ENCODE measurements at regions not wholly inside any gene's neighbourhood (a gene's known extent, or its start where the extent isn't known, plus 50 kb on each side); places are given as distances from the start of the nearest gene placed in this dataset.

- TF ChIP-seq GATA3 (IDR thresholded peaks at IDR 0.05; ENCODE audit: low read depth, low read length): no peak
- no peak for TF ChIP-seq GATA2 (IDR thresholded peaks at IDR 0.05; ENCODE audit: low read depth, low read length)
These were observed 65.8 kb upstream of the LINGO1 start for GRCh38 chr15:77698481-77698880.

- no peak for TF ChIP-seq GATA3 (IDR thresholded peaks at IDR 0.05; ENCODE audit: low read depth, low read length)
- TF ChIP-seq GATA2 (IDR thresholded peaks at IDR 0.05; ENCODE audit: low read depth, low read length): no peak
These were observed 65.2 kb upstream of the LINGO1 start for GRCh38 chr15:77697893-77698292.

GRCh38 chr15:77696871-77697270, 64.2 kb upstream of the LINGO1 start:
- TF ChIP-seq GATA3 (IDR thresholded peaks at IDR 0.05; ENCODE audit: low read depth, low read length) (no peak), GATA2 (IDR thresholded peaks at IDR 0.05; ENCODE audit: low read depth, low read length) (no peak)

GRCh38 chr15:77695961-77696582, 63.4 kb upstream of the LINGO1 start:
- TF ChIP-seq GATA2 (IDR thresholded peaks at IDR 0.05; ENCODE audit: low read depth, low read length): no peak
- TF ChIP-seq GATA3 (IDR thresholded peaks at IDR 0.05; ENCODE audit: low read depth, low read length): no peak

GRCh38 chr15:77695548-77695947, 62.8 kb upstream of the LINGO1 start:
- TF ChIP-seq GATA2 (IDR thresholded peaks at IDR 0.05; ENCODE audit: low read depth, low read length) (no peak), GATA3 (IDR thresholded peaks at IDR 0.05; ENCODE audit: low read depth, low read length) (no peak)

- TF ChIP-seq GATA3 (IDR thresholded peaks at IDR 0.05; ENCODE audit: low read depth, low read length): no peak
- no peak for TF ChIP-seq GATA2 (IDR thresholded peaks at IDR 0.05; ENCODE audit: low read depth, low read length)
These were observed 60.9 kb upstream of the LINGO1 start for GRCh38 chr15:77693576-77693975.

- no peak for TF ChIP-seq GATA3 (IDR thresholded peaks at IDR 0.05; ENCODE audit: low read depth, low read length)
- no peak for TF ChIP-seq GATA2 (IDR thresholded peaks at IDR 0.05; ENCODE audit: low read depth, low read length)
These were observed 59.9 kb upstream of the LINGO1 start for GRCh38 chr15:77692614-77693013.

GRCh38 chr15:77691607-77692006, 58.9 kb upstream of the LINGO1 start:
- TF ChIP-seq GATA2 (IDR thresholded peaks at IDR 0.05; ENCODE audit: low read depth, low read length) (no peak), GATA3 (IDR thresholded peaks at IDR 0.05; ENCODE audit: low read depth, low read length) (no peak)

- TF ChIP-seq GATA3 (IDR thresholded peaks at IDR 0.05; ENCODE audit: low read depth, low read length) (no peak), GATA2 (IDR thresholded peaks at IDR 0.05; ENCODE audit: low read depth, low read length) (no peak)
These were observed 57.1 kb upstream of the LINGO1 start for GRCh38 chr15:77689821-77690220.

- no peak for TF ChIP-seq GATA3 (IDR thresholded peaks at IDR 0.05; ENCODE audit: low read depth, low read length)
- TF ChIP-seq GATA2 (IDR thresholded peaks at IDR 0.05; ENCODE audit: low read depth, low read length): no peak
These were observed 56.0 kb upstream of the LINGO1 start for GRCh38 chr15:77688693-77689092.

- TF ChIP-seq GATA3 (IDR thresholded peaks at IDR 0.05; ENCODE audit: low read depth, low read length) (no peak), GATA2 (IDR thresholded peaks at IDR 0.05; ENCODE audit: low read depth, low read length) (no peak)
These were observed 55.6 kb upstream of the LINGO1 start for GRCh38 chr15:77688266-77688665.

- TF ChIP-seq GATA2 (IDR thresholded peaks at IDR 0.05; ENCODE audit: low read depth, low read length) (no peak), GATA3 (IDR thresholded peaks at IDR 0.05; ENCODE audit: low read depth, low read length) (no peak)
These were observed 52.5 kb upstream of the LINGO1 start for GRCh38 chr15:77685082-77685815.

GRCh38 chr15:77684341-77685081, 51.8 kb upstream of the LINGO1 start:
- TF ChIP-seq GATA2 (IDR thresholded peaks at IDR 0.05; ENCODE audit: low read depth, low read length) (no peak), GATA3 (IDR thresholded peaks at IDR 0.05; ENCODE audit: low read depth, low read length) (no peak)

- no peak for TF ChIP-seq GATA3 (IDR thresholded peaks at IDR 0.05; ENCODE audit: low read depth, low read length)
- TF ChIP-seq GATA2 (IDR thresholded peaks at IDR 0.05; ENCODE audit: low read depth, low read length): no peak
These were observed 49.9 kb upstream of the LINGO1 start for GRCh38 chr15:77682564-77682963.
